ENCODE measurements at regions not wholly inside any gene's neighbourhood (a gene's known extent, or its start where the extent isn't known, plus 50 kb on each side); places are given as distances from the start of the nearest gene placed in this dataset.

GRCh38 chr5:8521991-8522390 lies 653.0 kb downstream of the MTRR start (continued):
- no peak for TF ChIP-seq CEBPB (IDR thresholded peaks at IDR 0.05; ENCODE audit: low read depth, low read length)
- TF ChIP-seq E2F6 (IDR thresholded peaks at IDR 0.05): no peak
- TF ChIP-seq NRF1 (IDR thresholded peaks at IDR 0.05; ENCODE audit: low read depth, low read length): no peak
- no peak for TF ChIP-seq RXRA (IDR thresholded peaks at IDR 0.05; ENCODE audit: insufficient read depth, low read depth, low read length)
- no peak for TF ChIP-seq EP300 (IDR thresholded peaks at IDR 0.05; ENCODE audit: borderline replicate concordance in 1 of 2, low read depth in 2 of 2, low read length in 2 of 2)

Measured in H1 (cell line).